ENCODE measurements at regions not wholly inside any gene's neighbourhood (a gene's known extent, or its start where the extent isn't known, plus 50 kb on each side); places are given as distances from the start of the nearest gene placed in this dataset.

GRCh38 chr4:158313566-158313965 lies 103.3 kb downstream of the TMEM144 start:
- Histone ChIP-seq H3K4me1 (ENCODE audit: control insufficient read depth, extremely low read depth, insufficient read depth, low read length) (peaks cover 13% of the 10 kb centered on the region), H3K36me3 (ENCODE audit: control insufficient read depth in 2 of 2, extremely low read depth in 1 of 2, insufficient read depth in 2 of 2, low read length in 2 of 2) (no peaks in the 10 kb centered on the region), H4K20me1 (ENCODE audit: control insufficient read depth, extremely low read depth, insufficient read depth, low read length) (no peaks in the 10 kb centered on the region), H3K9me1 (ENCODE audit: control insufficient read depth, extremely low read depth, insufficient read depth, low read length) (no peaks in the 10 kb centered on the region), H3K4me3 (ENCODE audit: control insufficient read depth in 2 of 3, extremely low read depth in 1 of 3, insufficient read depth in 2 of 3, low read depth in 1 of 3, low read length in 3 of 3) (no peak overlapping the region), H3K4me2 (ENCODE audit: control insufficient read depth, extremely low read depth, insufficient read depth, low read depth, low read length) (no peak overlapping the region), H2AFZ (ENCODE audit: control insufficient read depth, low read length) (no peak overlapping the region), H3K79me2 (ENCODE audit: control insufficient read depth, insufficient read depth, low read length) (no peaks in the 10 kb centered on the region), H3K9me3 (ENCODE audit: control insufficient read depth, low read depth, low read length) (no peaks in the 10 kb centered on the region), H3K9ac (ENCODE audit: control insufficient read depth, extremely low read depth, insufficient read depth, low read length) (no peak overlapping the region), H3K27ac (ENCODE audit: control insufficient read depth, insufficient read depth, low read length) (no peak overlapping the region), H3K27me3 (ENCODE audit: control insufficient read depth, extremely low read depth, insufficient read depth, low read length) (no peaks in the 10 kb centered on the region)
- TF ChIP-seq EZH2 (IDR thresholded peaks at IDR 0.05; ENCODE audit: low read length) (no peak), CTCF (optimal IDR thresholded peaks at IDR 0.05 in 1 of 3, IDR thresholded peaks at IDR 0.05 in 1 of 3, conservative IDR thresholded peaks at IDR 0.05 in 1 of 3; ENCODE audit: extremely low read depth in 1 of 3, insufficient read depth in 2 of 3, low read length in 3 of 3) (no peak)
- dilution Hi-C loops (cut with MboI; ENCODE audit: extremely low pct_ligation_motif_present, low sequenced_read_pairs) = no loop called here
- FAIRE-seq (no peak), DNase-seq (ENCODE audit: low read depth, low spot score) (no peak)

GRCh38 chr4:158314756-158315487 lies 104.6 kb downstream of the TMEM144 start:
- H2AFZ ChIP-seq (ENCODE audit: control insufficient read depth, low read length) = peak overlapping the region; percentile 86

More at GRCh38 chr4:158314756-158315487, 104.6 kb downstream of the TMEM144 start:
- dilution Hi-C loops (cut with MboI; ENCODE audit: extremely low pct_ligation_motif_present, low sequenced_read_pairs) = no loop called here
- Histone ChIP-seq H3K4me2 (ENCODE audit: control insufficient read depth, extremely low read depth, insufficient read depth, low read depth, low read length) (peak overlapping the region; percentile 41), H3K4me3 (ENCODE audit: control insufficient read depth in 2 of 3, extremely low read depth in 1 of 3, insufficient read depth in 2 of 3, low read depth in 1 of 3, low read length in 3 of 3) (no peak overlapping the region), H3K79me2 (ENCODE audit: control insufficient read depth, insufficient read depth, low read length) (no peaks in the 10 kb centered on the region), H3K4me1 (ENCODE audit: control insufficient read depth, extremely low read depth, insufficient read depth, low read length) (peaks cover 13% of the 10 kb centered on the region), H3K9me3 (ENCODE audit: control insufficient read depth, low read depth, low read length) (no peaks in the 10 kb centered on the region), H3K27ac (ENCODE audit: control insufficient read depth, insufficient read depth, low read length) (peak overlapping the region; percentile 63), H3K36me3 (ENCODE audit: control insufficient read depth in 2 of 2, extremely low read depth in 1 of 2, insufficient read depth in 2 of 2, low read length in 2 of 2) (no peaks in the 10 kb centered on the region), H3K9me1 (ENCODE audit: control insufficient read depth, extremely low read depth, insufficient read depth, low read length) (no peaks in the 10 kb centered on the region), H3K9ac (ENCODE audit: control insufficient read depth, extremely low read depth, insufficient read depth, low read length) (peak overlapping the region; percentile 7), H4K20me1 (ENCODE audit: control insufficient read depth, extremely low read depth, insufficient read depth, low read length) (no peaks in the 10 kb centered on the region), H3K27me3 (ENCODE audit: control insufficient read depth, extremely low read depth, insufficient read depth, low read length) (no peaks in the 10 kb centered on the region)
- FAIRE-seq (peak; percentile 56), DNase-seq (ENCODE audit: low read depth, low spot score) (peak; percentile 38)
- no peak for TF ChIP-seq CTCF (optimal IDR thresholded peaks at IDR 0.05 in 1 of 3, IDR thresholded peaks at IDR 0.05 in 1 of 3, conservative IDR thresholded peaks at IDR 0.05 in 1 of 3; ENCODE audit: extremely low read depth in 1 of 3, insufficient read depth in 2 of 3, low read length in 3 of 3)
- TF ChIP-seq EZH2 (IDR thresholded peaks at IDR 0.05; ENCODE audit: low read length) = no peak
